HG03280 (cell line): ENCODE measurements at regions not wholly inside any gene's neighbourhood (a gene's known extent, or its start where the extent isn't known, plus 50 kb on each side); places are given as distances from the start of the nearest gene placed in this dataset.

Source experiments
- ATAC-seq: cut with Tn5 transposase; IDR thresholded peaks from one replicate; pipeline ENCODE4 v1.9.1; 2021; ENCODE audit warnings: mild to moderate bottlenecking, moderate library complexity; ENCODE audit not compliant: unreplicated experiment

GRCh38 chr4:31094474-31094873, 374.3 kb downstream of the PCDH7 start:
- ATAC-seq: no peak

- ATAC-seq: no peak
Measured at GRCh38 chr4:31097999-31098398, 377.8 kb downstream of the PCDH7 start.

- ATAC-seq: no peak
Measured at GRCh38 chr4:31100536-31100935, 380.4 kb downstream of the PCDH7 start.

- ATAC-seq: no peak
Measured at GRCh38 chr4:31104043-31104442, 383.9 kb downstream of the PCDH7 start.

GRCh38 chr4:31104577-31104976, 384.4 kb downstream of the PCDH7 start:
- no peak for ATAC-seq

- no peak for ATAC-seq
Measured at GRCh38 chr4:31106419-31106818, 386.2 kb downstream of the PCDH7 start.

GRCh38 chr4:31107362-31107761, 387.2 kb downstream of the PCDH7 start:
- ATAC-seq: no peak

- no peak for ATAC-seq
Measured at GRCh38 chr4:31108762-31109161, 388.6 kb downstream of the PCDH7 start.

GRCh38 chr4:31111790-31112189, 391.6 kb downstream of the PCDH7 start:
- ATAC-seq: no peak

- ATAC-seq: no peak
Measured at GRCh38 chr4:31114816-31115215, 394.6 kb downstream of the PCDH7 start.

GRCh38 chr4:31124008-31124585, 403.9 kb downstream of the PCDH7 start:
- no peak for ATAC-seq

GRCh38 chr4:31125061-31125460, 404.9 kb downstream of the PCDH7 start:
- no peak for ATAC-seq

GRCh38 chr4:31125496-31125895, 405.3 kb downstream of the PCDH7 start:
- ATAC-seq: no peak

GRCh38 chr4:31126881-31127398, 406.8 kb downstream of the PCDH7 start:
- ATAC-seq: no peak

GRCh38 chr4:31130930-31131329, 410.8 kb downstream of the PCDH7 start:
- no peak for ATAC-seq

- ATAC-seq: no peak
Measured at GRCh38 chr4:31134720-31135119, 414.6 kb downstream of the PCDH7 start.

GRCh38 chr4:31139767-31140166, 419.6 kb downstream of the PCDH7 start:
- no peak for ATAC-seq

- ATAC-seq: no peak
Measured at GRCh38 chr4:31141095-31141831, 421.1 kb downstream of the PCDH7 start.

GRCh38 chr4:31141832-31142142, 421.6 kb downstream of the PCDH7 start:
- ATAC-seq: no peak

- ATAC-seq: no peak
Measured at GRCh38 chr4:31146366-31146765, 426.2 kb downstream of the PCDH7 start.

- no peak for ATAC-seq
Measured at GRCh38 chr4:31148990-31149389, 428.8 kb downstream of the PCDH7 start.

GRCh38 chr4:31156221-31156620, 436.1 kb downstream of the PCDH7 start:
- ATAC-seq: no peak

- ATAC-seq: no peak
Measured at GRCh38 chr4:31160146-31160545, 440.0 kb downstream of the PCDH7 start.
